Stimulated activated CD4-positive, alpha-beta T cell treated with anti-CD3 and anti-CD28 coated beads, Interleukin-15, amount 100 ng/mL, for 48 hours (primary cell): ENCODE measurements at regions not wholly inside any gene's neighbourhood (a gene's known extent, or its start where the extent isn't known, plus 50 kb on each side); places are given as distances from the start of the nearest gene placed in this dataset.

ENCODE experiments used
- DNase-seq, 2 donors: peaks; one replicate each; pipeline ENCODE4 v3.0.0-alpha.2; 2020; ENCODE audit warnings: low read depth in 2 of 2

DNA sequence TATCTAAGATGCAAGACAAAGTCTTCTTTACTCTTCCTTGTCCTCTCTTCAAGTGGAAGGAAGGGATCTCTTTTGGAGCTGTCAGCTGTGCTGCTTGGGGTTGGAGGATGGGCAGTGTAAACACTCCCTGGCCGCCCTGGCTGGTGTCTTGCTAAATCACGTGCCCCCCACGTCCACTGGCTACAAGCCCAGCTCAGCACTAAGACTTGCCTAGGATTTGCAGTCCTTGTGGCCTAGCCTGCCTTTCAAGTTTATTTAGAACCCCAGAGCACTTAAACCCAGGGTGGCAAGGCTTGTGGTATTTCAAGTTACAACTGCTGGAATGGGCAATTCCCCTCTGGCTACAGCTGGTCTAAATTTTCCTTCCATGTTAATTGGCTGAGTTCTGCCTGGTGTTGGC is 272.4 kb upstream of the MYO3A start:
- no peak for DNase-seq

DNA sequence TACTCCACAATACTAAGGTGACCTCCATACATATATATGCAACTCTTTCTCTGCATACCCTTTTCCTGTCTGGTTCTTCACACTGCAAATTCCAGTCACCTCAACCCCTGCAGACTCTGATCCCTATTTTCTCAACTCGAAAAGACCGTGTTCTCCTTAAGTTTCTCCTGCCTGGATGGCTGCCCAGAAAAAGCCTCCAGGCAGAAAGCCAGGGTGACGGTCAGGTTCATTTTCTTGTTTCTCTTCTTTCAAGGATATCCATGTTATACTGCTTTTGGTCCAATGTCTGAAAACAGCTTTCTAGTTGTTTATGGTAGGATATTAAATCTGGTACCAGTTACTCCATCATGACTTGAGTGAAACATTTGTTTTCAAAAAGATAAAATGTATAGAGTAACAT is 267.8 kb upstream of the MYO3A start:
- DNase-seq = no peak

DNA sequence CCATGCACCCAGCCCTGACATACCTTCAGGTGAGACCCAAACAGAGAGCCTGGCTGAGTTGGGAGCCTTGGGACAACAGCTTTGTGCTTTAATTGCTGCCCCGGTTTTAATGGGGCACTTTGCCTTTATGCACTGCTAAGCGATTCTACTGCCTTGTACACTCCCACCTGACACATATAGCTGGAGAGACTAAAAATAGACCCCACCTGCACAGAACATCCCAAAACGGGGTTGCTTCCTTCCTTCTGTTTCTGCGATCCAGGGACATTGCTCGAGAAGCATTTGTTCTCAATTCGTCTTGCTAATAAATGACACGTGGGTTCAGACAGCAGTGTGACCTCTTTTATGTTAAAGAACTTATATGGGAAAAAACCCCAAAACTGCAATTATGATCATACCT is 258.8 kb upstream of the MYO3A start:
- DNase-seq = no peak

DNA sequence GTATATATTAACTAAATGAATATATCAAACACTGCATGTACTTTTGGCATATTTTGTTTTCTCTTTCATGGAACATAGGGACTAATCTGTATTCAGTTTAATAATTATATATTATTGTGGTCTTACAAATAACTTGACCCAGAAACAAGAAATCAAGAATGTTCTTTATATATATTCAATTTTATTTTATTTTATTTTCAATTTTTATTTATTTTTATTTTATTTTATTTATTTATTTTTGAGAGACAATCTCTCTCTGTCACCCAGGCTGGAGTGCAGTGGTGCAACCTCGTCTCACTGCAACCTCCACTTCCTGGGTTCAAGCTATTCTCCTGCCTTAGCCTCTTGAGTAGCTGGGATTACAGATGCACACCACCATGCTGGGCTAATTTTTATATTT is 258.4 kb upstream of the MYO3A start:
- no peak for DNase-seq

DNA sequence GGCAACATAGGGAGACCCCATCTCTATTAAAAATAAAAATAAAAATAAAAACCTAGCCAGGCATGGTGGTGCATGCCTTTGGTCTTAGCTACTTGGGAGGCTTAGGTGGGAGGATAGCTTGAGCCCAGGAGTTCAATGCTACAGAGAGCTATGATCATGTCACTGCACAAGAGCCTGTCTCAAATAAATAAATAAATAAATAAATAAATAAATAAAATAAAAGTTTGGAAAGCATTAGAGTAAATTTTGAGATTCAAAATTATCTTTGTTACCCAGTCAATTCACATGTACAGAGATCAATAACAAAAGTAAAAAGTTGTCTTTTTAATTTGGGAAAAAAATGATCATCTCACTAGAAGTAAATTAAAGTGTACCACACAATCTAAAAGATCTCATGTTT is 255.8 kb upstream of the MYO3A start:
- no peak for DNase-seq

DNA sequence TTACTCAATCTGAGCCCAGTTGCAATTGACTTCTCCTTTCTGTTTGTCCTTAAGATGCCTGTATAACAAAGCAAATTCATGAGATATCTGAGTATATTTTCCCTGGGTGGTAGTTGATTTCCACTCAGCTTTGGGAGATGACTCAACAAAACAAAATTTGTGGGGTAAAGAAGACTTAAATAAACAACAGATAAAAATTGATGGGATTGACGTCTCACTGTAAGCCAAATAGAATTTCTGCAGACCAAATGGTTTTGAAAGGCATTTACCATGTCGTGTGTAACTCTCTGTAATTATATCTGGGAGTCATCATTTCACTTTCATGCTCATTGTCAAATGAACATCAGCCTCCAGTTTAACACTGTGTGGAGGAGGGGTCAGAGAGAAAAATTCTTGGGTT is 255.4 kb upstream of the MYO3A start:
- DNase-seq = no peak

DNA sequence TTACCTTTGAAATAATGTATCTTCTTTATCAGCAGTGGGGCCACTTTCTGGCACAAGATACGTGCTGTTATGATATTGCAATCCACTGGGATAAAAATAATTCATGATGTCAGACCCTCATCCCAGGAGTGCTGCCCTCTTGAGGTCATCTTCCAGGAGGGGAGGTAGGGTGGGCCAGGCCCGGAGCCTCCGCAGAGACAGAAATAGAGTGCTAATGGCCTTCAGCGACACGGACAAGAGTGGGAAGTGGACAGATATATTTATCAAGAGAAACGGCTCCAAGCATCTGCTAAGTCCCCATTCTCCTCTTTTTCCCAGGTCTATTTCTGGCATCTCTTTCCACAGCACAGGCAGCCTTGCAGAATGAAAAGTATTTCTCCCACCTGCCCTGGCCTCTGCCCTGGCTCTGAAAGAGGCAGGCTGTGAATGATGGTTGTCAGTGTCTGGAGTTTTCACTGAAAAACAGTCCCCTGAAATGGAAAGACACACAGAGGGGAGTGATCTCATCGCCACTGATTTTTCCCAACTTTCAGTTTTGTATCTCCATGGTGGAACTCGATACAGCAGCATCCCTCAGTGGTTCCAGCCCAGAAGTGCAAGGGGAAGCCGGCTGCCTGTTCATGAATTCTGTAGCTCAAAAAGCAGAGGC is 251.7 kb upstream of the MYO3A start:
- DNase-seq = no peak

DNA sequence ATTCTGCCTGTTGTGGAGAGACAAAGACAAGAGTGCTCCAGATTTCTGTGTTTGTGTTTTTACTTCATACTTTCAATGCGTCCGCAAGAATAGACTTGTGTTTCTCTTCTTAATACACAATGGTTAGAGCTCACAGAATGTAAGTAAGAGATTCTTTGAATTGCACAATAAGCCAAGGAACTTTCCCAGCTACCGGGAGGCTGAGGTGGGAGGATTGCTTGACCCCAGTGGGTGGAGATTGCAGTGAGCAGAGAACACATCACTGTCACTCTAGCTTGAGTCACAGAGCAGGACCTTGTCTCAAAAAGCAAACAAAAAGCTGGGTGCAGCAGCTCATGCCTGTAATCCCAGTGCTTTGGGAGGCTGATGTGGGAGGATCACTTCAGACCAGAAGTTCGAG is 250.7 kb upstream of the MYO3A start:
- no peak for DNase-seq

DNA sequence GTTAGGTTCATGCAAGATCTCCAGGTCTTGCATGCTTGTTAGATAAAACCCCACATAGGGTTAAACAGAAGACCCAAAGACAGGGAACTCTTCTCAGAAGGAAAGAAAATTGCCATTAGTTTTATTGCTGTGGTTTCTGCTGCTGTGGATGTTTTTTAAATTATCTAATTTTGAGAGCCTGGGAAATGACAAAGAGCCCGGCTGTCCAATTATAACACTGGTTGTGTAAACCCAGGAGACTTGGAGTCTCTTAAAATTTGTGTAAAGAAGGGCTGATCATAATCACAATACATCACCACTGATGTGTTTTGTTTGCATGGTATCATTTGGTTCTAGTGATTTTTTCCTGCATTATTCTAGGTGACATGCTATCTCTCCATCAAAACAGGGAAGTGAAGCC is 246.5 kb upstream of the MYO3A start:
- no peak for DNase-seq

DNA sequence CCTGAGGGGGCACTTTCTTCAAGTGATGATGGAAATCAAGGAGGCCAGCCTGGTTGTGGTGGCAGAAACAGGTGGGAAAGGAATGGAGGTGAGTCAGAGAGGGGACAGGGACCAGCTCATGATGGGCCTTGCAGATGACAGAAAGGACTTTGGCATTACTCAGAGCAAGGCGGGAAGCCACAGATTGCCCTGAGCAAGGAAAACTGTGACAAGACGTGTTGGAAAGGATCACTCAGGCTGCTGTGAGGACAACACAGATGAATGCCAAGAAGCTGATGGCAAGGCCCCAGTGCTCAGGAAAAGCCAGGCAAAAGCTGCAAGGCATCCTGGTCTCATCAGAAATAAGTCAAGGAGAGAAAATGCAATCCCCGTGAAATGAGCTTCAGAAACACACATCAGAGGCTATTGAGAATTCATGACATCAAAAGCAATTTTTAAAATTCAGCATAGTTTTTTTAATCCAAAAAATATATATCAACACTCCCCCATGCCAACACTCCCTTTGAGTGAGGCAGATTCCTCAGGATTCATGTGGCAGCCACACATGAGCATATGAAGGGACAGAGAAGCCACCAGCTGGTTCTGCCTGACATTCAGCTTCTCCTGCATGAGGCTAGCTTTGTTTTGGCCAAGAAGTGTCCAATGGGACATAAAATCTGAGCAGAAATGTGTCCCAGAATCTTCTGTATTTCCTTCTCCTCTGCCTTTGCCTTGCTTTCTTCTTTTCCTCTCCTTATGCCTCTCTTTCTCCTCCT is 244.5 kb upstream of the MYO3A start:
- no peak for DNase-seq

DNA sequence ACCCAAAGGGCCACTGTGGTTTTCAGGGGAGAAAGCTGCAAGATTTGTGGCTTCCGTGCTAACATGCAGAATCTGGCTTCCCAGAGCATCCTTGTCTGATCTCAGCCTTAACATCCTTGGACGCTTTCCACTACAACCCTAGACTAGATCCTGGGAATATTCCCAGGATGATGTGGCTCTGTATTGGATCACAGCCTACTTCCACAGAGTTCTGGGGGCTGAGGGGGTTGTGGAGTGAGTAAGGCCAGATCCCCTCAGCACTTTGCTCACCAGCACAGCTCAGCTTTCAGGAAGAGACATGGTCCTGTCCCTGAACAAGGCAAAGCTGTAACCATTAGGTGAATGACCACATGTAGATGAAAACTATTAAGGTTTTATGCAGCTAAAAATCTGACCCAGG is 241.3 kb upstream of the MYO3A start:
- DNase-seq = no peak

DNA sequence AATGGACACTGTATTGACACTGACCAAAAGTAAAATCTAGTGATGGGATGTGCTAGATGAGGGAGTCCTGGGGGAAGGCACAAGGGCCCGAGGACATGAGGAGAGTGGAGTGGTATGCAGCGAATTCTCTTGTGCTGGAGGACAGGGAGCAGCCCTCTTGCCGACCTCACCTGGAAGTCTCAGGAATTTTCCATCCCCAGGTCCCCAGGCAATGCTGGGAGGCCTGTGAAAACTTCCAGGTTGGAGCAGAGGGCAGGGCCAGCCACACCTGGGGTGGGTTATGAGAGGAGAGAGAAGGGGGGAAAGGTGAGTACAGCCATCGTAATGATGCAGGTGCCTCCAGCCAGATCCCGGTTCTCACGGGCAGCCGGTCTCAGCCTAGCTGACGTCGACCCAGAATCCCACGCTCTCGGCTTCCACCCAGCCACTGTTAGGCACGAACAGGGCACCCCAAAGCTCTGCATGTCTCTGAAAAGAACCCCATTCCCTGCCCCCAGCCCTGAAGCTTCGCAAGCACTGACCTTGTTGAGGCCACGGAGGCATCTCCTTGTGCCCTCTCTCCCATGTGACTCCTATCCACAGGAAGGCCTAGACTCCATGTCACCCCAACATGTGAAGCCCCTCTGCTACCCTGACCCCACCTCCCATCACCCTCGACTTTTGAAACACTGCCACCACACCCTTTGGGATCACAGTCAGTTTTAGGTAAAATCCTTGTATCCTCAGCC is 239.7 kb upstream of the MYO3A start:
- DNase-seq = no peak

DNA sequence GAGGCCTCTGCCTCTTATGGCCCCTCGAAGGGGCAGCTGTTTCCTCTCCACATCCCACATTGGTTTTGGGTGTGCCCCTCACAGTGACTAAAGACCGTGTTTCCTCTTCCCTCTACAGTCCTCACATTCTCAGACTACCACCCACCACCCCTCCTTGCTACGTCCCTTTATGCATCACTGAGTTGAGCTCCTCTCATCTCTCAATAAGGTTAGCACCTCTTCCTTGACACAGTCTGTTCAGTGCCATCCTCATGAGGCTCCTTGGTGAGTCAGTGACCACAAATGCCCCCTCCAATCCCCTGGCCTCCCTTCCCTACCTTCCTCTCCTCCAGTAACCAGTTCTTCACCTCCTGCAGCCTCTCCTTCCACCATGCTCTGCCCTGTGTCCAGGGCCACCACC is 239.1 kb upstream of the MYO3A start:
- no peak for DNase-seq

DNA sequence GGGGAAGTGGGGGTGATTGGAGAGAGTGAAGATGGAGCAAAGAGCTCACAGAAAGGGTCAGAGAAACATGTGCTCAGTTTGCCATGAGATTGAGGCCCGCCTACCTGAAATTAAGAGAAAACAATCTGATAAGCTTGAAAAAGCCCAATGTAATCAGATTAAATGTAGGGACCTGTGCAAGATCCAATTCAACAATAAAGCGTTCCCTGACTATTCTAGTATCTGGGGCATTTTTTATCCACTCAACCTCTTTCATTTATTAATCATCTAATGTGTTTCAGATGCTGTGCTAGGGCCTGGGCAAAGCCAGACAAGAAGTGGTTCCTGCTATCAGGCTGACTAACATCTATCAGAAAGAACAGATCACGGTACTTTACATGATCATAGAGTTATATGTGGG is 238.4 kb upstream of the MYO3A start:
- no peak for DNase-seq

DNA sequence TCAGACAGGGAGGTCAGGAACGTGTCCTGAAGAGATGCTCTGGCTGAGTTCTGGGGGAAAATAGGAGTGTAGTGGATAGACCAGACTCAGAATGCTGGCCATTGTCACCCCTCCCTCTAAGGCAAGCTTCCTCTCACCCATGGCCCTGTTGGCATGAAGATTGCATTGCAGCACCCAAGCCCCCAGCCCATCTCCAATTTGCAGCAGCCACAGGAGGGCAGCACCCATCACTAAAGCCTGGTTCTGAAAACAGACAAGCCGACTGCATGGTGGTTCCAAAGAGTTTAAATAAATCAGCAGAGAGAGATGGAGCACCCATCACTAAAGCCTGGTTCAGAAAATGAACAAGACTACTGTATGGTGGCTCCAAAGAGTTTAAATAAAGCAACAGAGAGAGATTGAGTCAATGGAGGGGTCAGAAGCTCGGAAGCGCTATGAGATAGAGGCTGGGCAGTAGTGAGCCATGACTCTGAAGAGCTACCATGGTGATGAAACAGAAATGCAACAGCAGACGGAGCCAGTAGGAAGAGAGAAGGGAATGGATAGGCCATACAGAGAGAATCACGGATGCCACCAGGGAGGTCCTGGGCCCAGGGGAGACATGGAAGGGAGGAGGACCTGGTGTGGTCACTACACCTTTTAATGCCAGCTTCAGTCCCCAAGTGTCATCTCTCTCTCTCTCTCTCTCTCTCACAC is 237.9 kb upstream of the MYO3A start:
- no peak for DNase-seq

DNA sequence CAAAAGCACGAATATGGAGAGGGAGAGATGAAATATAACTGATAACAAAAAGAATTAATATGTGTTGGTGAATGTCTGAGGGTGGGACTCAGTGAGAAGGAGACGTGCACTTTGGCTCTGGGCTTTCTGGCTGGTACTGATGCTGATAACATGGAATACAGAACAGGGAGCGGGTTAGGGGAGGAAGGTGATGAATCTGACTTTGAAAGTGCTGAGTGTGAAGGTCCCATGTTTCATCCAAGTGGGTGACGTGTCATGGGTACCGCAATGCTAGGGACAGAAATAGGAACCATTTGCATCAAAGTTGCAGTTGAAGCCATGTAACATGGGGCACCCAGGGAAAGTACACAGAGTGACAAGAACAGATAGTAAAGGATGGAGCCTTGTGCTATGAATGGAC is 236.6 kb upstream of the MYO3A start:
- no peak for DNase-seq

DNA sequence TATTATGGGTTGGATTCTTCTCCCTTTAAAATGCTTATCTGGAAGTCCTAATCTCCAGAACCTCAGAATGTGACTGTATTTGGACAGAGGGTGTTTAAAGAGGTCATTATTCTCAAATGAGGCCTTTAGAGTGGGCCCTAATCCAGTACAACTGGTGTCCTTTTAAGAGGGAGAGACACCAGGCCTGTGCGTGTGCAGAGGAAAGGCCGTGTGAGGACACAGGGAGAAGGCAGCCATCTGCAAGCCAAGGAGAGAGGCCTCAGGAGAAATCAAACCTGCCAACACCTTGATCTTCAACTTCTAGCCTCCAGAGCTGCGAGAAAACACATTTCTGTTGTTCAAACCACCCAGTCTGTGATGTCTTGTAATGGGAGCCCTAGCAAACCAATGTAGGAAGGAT is 235.4 kb upstream of the MYO3A start:
- DNase-seq = no peak

DNA sequence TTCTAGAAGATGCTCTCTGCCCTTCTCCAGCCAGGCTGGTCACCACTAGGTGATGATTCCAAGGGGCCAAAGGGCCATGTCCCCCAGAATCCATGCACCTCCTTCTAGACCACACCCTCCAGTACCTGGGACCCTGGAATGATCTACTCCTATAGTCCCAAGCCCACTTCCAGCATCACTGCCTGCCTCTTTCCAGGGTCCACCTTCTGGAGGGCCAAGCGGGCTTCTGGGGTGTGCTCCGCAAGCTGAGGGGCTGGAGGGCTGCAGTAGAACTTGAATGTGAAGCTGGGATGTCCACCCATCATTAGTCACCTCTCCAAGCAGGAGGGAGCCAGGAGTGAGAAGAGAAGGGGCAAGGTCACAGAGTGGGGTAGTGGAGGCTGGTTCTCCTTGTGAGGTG is 234.4 kb upstream of the MYO3A start:
- no peak for DNase-seq

DNA sequence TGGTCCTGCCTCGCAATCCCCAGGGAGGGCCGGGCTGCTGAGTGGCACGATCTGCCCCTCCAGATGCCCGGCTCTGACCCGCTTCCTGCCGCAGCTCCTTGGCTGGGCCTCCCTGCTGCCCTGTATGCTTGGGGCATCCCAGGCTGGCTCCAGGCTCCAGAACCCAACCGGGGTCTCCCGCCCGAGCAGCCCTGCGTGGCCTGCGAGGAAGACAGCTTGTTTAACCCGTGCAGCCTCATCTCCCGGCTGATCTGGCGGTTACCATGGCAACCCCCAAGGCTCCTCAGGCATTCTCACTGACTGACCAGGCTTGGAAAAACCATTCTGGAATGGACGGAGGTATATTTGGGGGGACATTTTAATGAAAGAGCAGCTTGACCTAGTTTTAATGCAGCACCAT is 232.4 kb upstream of the MYO3A start:
- no peak for DNase-seq

DNA sequence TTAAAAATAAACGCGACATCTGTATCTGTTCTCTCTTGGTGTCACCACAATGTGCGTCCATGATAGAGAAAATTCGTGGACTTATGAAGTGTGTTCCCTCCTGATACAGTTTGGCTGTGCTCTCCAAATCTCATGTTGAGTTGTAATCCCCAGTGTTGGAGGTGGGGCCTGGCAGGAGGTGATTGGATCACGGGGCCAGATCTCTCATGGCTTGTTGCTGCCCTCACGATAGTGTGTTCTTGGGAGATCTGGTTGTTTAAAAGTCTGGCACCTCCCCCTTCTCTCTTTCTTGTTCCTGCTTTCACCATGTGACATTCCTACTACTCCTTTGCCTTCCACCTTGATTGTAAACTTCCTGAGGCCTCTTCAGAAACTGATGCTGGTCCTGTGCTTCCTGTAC is 229.4 kb upstream of the MYO3A start:
- no peak for DNase-seq

DNA sequence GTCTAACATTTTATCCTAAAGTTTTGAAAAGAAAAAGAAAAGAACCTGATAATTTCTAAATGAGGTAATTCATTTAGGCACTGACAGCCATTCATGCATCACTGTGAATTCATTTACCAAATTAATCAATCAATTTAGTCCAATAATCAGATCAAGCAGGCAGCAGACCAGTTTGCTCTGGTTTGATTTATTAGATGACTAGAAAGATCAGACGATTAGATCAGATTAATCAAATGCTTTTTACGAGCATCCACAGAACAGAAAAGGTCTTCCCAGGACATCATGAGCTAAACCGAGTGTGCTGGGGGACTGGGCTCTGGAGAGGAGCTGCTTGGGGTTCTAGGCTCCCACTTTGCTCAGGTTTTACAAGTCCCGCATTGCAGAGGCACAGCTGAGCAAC is 226.5 kb upstream of the MYO3A start:
- DNase-seq = no peak

DNA sequence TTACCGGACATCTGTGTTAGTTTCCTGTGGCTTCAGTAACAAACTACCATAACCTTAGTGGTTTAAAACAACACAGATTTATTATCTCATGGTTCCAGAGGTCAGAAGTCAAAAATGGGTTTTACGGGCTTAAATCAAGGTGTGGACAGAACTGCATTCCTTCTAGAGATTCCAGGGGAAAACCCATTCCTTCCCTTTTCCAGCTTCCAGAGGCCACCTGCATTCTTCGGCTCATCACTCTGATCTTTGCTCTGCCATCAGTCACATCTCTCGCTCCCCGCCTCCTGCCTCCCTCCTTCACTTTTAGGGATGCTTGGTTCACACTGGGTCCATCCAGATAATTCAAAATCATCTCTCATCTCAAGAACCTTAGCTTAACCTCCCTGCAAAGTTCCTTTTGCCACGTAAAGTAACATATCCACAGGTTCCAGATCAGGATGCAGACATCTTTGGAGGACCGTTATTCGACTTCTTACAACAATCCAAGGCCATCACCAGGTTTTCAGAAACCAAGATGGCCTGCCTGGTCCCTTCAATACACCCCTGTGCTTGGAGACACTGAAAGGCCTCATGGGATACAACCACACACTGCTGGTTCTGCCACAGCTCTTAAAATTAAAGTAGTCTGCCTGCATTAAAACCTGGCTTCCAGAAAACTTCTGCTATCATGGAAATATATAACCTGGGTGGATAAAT is 225.9 kb upstream of the MYO3A start:
- no peak for DNase-seq
